ENCODE measurements at regions not wholly inside any gene's neighbourhood (a gene's known extent, or its start where the extent isn't known, plus 50 kb on each side); places are given as distances from the start of the nearest gene placed in this dataset.

DNA sequence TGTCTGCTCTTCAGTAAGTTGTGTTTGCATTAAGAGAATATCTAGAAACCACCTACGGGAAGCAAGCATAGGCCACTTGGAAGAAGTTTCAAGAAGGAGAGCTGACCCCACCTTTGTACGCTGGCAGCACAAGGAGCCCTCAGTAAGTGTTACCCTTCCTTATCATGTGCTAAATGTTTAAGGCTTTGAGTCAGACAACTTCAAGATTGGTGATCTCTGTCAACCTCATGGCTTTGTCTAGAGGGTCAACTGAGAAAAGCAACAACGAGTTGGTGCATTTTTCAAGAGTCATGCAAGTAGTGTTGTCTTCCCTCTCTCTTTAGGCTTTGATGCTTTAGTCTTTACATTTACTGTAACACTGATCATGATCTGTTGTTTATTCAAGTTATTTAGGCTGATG, 53.2 kb upstream of the SPTLC3 start:
- DNase-seq (ENCODE audit: unreplicated experiment), result no peak
- Mint-ChIP-seq H3K27me3 (ENCODE audit: insufficient read depth, unreplicated experiment) (no peaks in the 10 kb centered on the region), H3K27ac (ENCODE audit: low read depth, unreplicated experiment) (no peak overlapping the region), H3K9me3 (ENCODE audit: unreplicated experiment) (no peaks in the 10 kb centered on the region), H3K4me1 (ENCODE audit: insufficient read depth, unreplicated experiment) (no peaks in the 10 kb centered on the region), H3K4me3 (ENCODE audit: unreplicated experiment) (no peak overlapping the region), H3K36me3 (ENCODE audit: insufficient read depth, unreplicated experiment) (no peaks in the 10 kb centered on the region)
- intact Hi-C loops (cut with micrococcal nuclease), result no loop called here
- TF ChIP-seq, protein P1, sequence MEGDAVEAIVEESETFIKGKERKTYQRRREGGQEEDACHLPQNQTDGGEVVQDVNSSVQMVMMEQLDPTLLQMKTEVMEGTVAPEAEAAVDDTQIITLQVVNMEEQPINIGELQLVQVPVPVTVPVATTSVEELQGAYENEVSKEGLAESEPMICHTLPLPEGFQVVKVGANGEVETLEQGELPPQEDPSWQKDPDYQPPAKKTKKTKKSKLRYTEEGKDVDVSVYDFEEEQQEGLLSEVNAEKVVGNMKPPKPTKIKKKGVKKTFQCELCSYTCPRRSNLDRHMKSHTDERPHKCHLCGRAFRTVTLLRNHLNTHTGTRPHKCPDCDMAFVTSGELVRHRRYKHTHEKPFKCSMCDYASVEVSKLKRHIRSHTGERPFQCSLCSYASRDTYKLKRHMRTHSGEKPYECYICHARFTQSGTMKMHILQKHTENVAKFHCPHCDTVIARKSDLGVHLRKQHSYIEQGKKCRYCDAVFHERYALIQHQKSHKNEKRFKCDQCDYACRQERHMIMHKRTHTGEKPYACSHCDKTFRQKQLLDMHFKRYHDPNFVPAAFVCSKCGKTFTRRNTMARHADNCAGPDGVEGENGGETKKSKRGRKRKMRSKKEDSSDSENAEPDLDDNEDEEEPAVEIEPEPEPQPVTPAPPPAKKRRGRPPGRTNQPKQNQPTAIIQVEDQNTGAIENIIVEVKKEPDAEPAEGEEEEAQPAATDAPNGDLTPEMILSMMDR (IDR thresholded peaks at IDR 0.05; ENCODE audit: unreplicated experiment), result no peak
- ChIA-PET CTCF (interaction anchor here (0.9 to 3.7 kb wide), 4 partner anchors 10 to 31 kb away, joined by 3 to 21 read pairs (median 6); no protein-coding TSS in a partner anchor), POLR2A (no interaction called here)
- BruUV-seq (replicated peaks), result no TSS peak

DNA sequence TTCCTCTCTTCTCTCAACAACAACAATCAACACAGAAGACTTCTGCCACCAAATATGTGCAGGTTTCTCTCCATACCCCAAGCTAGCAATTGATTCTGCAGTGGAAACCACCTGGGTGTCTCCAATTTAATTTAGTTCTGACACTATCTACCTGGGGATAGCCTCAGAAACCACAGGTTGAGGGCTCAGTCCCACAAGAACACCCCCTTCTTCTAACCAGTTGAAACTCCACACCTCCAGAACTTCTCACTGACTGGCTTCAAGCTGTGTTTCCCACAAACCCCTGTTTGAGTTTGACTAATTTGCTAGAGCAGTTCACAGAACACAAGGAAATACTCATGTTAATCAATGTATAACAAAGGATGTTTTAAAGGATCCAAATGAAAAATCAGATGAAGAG, 52.5 kb upstream of the SPTLC3 start:
- ChIA-PET CTCF (interaction anchor here (0.6 to 3.7 kb wide), 4 partner anchors 10 to 845 kb away, joined by 4 to 21 read pairs (median 6); no protein-coding TSS in a partner anchor), POLR2A (interaction anchor here (0.6 kb wide), 1 partner anchor 929 kb away, joined by 5 read pairs; no protein-coding TSS in a partner anchor)
- TF ChIP-seq, protein P1 (IDR thresholded peaks at IDR 0.05; ENCODE audit: unreplicated experiment), result no peak
- Mint-ChIP-seq H3K4me3 (ENCODE audit: unreplicated experiment) (no peak overlapping the region), H3K36me3 (ENCODE audit: insufficient read depth, unreplicated experiment) (no peaks in the 10 kb centered on the region), H3K4me1 (ENCODE audit: insufficient read depth, unreplicated experiment) (no peaks in the 10 kb centered on the region), H3K27me3 (ENCODE audit: insufficient read depth, unreplicated experiment) (no peaks in the 10 kb centered on the region), H3K9me3 (ENCODE audit: unreplicated experiment) (no peaks in the 10 kb centered on the region), H3K27ac (ENCODE audit: low read depth, unreplicated experiment) (no peak overlapping the region)
- no peak for DNase-seq (ENCODE audit: unreplicated experiment)
- BruUV-seq (replicated peaks), result no TSS peak
- intact Hi-C loops (cut with micrococcal nuclease), result no loop called here

DNA sequence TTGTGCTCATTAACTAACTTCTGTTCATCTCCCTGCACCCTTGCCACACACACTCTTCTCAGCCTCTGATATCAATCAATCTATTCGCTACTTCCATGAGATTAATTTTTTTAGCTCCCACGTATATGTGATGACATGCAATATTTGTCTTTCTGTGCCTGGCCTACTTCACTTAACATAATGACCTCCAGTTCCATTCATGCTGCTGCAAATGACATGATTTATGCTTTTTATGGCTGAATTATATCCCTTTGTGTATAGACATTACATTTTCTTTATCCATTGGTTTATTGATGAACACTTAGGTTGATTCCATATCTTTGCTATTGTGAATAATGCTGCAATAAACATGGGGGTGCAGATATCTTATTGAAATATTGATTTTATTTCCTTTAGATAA, 50.8 kb upstream of the SPTLC3 start:
- no peaks in the 10 kb centered on the region for H3K36me3 Mint-ChIP-seq (ENCODE audit: insufficient read depth, unreplicated experiment)
- no peak for DNase-seq (ENCODE audit: unreplicated experiment)
- intact Hi-C loops (cut with micrococcal nuclease), result no loop called here
- TF ChIP-seq, protein P1 (IDR thresholded peaks at IDR 0.05; ENCODE audit: unreplicated experiment), result no peak
- BruUV-seq (replicated peaks), result no TSS peak
- H3K4me3 Mint-ChIP-seq (ENCODE audit: unreplicated experiment), result no peak overlapping the region
- ChIA-PET POLR2A (no interaction called here), CTCF (interaction anchor here (0.7 to 15.3 kb wide), 4 partner anchors 11 to 983 kb away, joined by 4 to 558 read pairs (median 8); no protein-coding TSS in a partner anchor)
- H3K9me3 Mint-ChIP-seq (ENCODE audit: unreplicated experiment), result no peaks in the 10 kb centered on the region
- no peak overlapping the region for H3K27ac Mint-ChIP-seq (ENCODE audit: low read depth, unreplicated experiment)
- no peaks in the 10 kb centered on the region for H3K4me1 Mint-ChIP-seq (ENCODE audit: insufficient read depth, unreplicated experiment)
- H3K27me3 Mint-ChIP-seq (ENCODE audit: insufficient read depth, unreplicated experiment), result no peaks in the 10 kb centered on the region

Data from MCF 10A (cell line).